GM21381 (cell line): ENCODE measurements at regions not wholly inside any gene's neighbourhood (a gene's known extent, or its start where the extent isn't known, plus 50 kb on each side); places are given as distances from the start of the nearest gene placed in this dataset.

Experiments used
- ATAC-seq: cut with Tn5 transposase; IDR thresholded peaks from one replicate; pipeline ENCODE4 v1.9.1; 2021; ENCODE audit warnings: mild to moderate bottlenecking, moderate library complexity; ENCODE audit not compliant: unreplicated experiment

DNA sequence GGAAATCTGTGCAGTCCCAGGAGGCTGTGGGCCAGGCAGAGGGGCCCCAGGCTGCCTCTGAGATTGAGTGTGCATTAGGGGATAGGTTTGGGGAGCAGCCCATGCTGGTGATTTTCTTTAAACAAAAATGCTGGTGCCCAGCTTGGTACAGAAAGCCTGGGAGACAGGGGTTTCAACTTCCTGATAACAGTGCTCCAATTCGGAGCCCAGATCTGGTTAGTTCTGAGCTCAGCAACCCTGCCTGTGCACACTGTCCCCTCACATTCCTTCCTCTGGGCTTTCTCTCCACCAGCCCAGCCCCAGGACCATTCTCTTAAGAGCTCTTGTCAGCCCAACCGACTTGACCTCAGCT, 379.2 kb upstream of the ZMIZ1 start:
- no peak for ATAC-seq

DNA sequence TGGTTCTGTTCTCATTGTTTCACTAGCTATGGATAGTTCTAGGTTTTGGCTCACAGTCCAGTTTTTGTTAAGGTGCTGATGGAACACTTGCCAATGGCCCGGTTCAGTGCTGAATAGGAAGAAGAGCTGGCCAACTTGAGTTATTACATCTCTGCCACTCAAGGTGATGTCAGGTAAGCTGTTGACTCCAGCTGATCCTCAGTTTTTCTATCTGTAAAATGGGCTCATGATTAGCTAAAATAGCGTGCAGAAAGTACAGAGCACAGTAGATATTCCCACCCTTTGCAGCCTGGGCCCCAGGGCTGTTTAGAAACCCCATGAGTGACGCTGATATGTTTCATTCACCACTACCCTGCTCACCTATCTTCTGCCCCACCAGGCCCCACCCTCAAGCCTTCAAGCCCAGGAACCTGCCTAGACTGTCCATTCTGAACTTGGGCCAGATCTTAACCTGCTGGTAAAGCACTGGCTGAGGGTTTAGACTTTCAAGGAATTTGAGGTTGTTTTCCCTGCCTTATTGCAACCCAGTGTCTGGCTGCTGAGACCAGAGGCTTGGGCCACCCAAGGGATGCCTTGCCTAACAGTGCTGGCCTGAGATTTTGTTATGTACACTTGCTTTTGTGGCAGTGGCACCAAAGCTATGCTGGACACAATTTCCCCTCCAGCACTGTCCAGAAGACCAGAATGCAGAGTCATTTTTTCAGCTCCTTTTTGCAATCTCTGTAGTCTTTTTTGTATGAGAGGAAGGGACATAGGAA, 378.2 kb upstream of the ZMIZ1 start:
- no peak for ATAC-seq

DNA sequence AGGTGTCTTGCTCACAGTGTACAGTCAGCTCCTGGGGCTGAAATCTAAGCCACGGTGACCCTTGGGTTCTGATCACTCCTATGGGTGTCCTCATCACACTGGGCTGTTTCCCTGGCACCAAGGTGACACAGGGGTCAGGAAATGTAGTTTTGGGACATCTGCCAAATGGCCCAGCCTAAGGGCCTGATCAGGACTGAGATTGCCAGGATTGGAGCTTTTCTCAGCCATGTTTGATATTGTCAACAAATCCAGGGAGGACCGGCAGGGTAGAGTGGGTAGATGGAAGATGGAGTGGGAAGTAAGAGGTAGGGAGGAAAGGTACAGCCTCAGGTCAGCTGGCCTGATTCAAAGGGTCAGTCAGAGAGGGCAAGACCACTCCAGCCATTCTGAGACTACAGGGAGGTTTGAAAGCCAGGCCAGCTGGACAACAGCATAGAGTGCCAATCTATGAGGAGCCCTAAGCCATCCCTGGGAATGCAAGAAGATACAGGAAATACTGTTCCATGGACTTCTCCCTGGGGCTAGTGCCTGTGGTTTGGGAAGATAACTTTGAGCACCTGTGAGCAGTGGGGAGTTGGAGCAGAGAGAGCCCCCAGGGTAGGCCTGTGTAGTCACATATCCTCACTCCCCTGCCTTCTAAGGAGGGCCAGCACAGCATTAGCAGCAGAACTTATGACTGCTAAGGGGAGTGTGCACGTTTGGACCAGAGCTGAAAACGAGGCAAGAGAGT, 377.3 kb upstream of the ZMIZ1 start:
- no peak for ATAC-seq

DNA sequence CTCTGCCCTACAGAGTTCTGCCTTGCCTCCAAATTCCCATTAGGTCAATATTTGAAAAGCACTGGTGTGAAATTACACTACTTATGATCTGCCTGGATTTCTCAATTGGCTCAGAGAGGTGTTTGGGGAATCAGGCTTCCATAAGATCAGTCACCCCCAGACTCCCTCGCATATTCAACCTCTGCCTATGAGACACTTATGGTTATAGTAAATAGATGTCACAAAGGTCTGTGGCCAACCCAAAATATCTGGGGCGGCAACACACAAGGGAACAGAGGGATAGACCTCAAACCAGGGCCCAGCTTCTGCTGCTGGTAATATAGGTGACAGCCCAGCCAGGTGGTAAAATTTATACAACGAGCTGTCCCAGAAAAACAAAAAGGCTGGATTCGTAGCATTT, 376.7 kb upstream of the ZMIZ1 start:
- ATAC-seq = no peak

DNA sequence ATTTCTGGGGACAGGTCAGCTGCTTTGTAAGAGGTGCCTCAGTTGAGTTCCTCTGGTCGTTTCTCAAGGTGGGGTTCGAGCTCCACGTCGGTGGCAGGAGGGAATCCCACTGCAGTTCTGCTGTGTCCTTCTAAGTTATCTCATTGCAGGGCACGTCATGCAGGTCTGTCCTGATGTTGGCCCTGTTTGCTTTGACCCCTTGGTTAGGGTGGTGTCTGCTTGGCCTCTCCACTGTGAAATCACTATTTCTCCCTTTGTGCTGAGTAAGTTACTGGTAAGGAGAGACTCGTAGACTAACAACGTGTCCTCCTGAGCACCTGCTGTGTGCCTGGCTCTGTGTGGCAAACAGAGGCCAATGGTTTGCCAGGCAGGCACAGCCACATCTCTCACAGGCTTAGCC, 372.9 kb upstream of the ZMIZ1 start:
- no peak for ATAC-seq

DNA sequence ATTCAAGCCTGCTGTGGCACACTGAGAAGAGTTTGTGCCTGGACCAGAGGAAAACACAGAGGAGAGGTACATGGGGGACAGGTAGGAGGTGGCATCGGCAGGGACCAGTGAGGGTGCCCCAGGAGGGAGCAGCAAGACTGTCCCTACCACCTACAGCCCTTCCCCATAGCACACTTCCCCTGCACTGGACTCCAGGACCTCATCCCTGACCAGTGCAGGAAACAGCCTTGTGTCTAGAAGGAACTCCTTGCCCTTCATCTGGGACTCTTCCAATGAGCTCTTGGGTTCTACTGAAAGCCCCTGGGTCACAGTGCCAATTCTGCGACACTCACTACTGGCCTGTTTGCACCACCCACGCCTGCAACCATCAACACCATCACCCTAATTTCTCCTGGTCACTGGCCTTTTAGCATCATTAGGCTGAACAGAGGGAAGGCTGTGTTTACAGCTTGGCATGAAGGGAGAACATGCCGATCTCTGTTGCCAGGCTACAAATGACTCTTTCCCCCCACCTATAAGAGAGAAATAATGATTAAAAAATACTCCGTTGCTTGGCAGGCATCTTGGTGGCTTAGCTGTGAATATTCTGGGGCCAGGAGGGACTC, 371.9 kb upstream of the ZMIZ1 start:
- ATAC-seq = no peak

DNA sequence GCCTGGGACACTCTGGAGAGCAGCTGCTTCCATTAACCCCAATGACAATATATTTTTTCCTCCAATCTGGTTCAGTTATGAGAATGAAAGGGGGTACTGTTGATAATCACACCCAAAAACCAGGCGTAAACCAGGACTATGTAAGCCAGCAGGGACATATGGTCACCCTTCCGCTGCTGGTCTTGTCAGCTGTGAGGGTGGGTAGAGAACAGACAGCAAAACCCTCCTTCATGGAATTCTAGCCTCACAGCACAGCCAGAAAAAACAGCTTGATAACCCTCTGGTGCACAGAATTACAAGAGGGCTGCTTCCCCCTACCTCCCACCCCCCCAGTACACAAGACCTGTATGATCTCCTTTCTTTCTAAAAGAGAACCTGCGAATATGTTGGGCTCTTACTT, 368.8 kb upstream of the ZMIZ1 start:
- ATAC-seq = no peak

DNA sequence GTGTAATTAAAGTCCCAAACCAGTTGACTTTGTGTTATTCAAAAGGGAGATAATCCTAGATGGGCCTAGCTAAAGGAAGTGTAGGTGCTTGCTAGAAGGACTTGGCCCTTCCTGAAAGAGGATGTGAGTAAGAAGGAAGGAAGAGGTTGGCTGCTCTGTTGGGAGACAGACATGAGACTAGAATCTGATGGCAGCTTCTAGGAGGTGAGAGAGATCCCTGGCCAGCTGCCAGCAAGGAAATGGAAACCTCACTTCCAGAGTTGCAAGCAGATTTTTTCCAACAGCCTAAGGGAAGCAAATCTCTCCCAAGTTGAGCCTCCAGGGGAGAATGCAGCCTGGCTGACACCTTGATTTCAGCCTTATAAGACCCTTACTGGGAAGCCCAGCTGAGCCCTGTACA, 368.4 kb upstream of the ZMIZ1 start:
- no peak for ATAC-seq

DNA sequence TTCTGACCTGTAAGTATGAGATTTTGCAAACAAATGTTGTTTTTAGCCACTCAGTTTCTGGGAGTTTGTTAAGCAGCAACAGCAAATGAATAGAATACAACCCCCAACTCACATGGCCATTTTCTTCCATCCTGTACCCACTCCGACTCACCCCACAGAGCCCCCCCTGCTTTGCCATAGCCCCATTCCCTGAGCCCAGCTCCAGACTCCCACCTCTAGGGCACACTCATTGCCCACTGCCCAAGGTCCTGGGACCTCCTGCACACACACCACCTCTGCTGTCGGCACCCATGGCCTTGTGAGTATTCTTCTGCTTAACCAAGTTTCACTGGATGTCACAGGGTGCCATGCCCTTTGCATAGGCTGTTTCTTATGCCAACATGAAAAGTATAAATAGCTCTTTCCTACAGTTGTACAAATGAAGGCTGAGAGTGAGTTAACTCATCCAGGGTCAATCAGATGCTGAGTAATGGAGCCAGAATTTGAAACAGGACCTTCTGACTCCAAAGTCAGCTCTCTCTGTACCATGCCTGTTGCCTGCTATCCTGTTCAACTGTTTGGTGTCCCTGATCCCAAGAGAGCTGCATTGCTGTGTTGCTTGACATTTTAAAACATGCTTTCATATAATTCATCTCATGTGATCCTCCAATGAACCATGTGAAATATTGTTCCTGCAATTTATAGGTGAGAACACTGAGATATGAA, 367.8 kb upstream of the ZMIZ1 start:
- ATAC-seq = no peak

DNA sequence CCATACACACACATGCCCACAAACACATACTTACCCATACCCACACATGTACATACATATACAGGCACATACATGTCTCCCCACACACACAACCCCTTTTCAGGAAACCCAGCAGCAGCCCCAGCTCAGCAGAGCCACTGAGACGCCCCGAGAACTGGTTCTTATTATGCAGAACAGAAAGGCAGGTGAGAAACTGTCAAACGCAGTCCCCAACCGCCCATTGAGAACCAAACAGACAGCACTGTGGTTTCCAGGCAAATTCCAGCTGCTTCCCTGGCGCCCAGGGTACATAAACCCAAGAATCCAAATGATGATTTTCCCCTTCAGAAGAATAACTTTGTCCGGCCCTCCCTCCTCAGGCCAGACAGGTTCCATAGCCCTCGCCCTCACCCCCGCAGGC, 366.6 kb upstream of the ZMIZ1 start:
- no peak for ATAC-seq

DNA sequence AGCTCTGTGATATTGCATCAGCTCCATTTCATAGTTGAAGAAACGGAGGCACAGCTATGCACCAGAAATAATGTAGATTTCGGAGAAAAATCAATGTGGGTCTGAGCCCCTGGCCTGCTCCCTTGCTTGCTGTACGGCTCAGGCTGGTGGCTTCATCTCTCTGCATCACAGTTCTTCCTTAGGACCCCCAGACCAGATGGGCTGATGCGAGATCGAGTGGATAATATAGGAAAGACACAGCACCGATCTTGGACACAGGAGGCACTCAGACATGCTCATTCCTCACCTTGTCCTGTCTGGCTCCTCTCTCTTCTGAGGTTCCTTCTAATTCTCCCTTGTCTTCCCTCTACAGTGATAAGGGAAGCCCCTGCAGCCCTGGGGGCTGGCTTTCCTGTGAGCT, 365.9 kb upstream of the ZMIZ1 start:
- no peak for ATAC-seq

DNA sequence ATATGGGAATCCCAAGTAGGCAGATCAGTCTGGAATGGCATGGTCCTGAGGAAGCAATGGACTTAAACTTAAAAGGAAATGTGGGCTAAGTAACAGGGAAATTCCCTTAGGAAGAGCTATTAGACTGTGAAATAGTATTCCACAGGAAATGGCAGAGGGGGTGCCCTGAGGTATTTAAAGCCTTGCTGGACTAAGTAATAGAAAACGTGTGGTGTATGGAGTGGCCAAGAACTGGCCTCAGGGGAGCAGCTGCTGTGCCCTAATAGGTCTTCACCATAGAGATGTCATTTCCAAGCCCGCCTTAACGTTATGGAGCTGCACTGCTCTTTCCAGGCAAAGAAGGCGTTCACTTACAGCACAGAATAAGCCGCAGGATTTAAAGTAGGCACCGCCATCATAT, 365.2 kb upstream of the ZMIZ1 start:
- no peak for ATAC-seq

DNA sequence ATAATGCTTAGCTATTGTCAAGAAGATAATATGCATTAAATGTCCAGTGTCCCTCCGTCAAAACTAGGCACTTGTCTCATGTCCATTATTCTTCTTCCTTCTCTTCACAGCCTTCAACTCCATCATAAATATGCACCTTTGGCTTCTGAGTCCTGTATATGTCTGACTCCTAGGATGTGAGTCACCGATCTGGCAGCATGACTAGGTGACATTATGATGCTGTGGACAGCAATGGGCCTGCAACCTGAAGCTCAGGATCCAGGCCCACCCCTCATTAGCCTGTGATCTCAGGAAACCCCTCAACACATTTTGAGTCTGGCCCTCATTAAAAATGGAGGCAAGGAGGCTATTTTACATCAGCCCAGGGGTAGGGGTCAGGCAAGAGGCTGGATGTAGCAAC, 362.5 kb upstream of the ZMIZ1 start:
- ATAC-seq = no peak

DNA sequence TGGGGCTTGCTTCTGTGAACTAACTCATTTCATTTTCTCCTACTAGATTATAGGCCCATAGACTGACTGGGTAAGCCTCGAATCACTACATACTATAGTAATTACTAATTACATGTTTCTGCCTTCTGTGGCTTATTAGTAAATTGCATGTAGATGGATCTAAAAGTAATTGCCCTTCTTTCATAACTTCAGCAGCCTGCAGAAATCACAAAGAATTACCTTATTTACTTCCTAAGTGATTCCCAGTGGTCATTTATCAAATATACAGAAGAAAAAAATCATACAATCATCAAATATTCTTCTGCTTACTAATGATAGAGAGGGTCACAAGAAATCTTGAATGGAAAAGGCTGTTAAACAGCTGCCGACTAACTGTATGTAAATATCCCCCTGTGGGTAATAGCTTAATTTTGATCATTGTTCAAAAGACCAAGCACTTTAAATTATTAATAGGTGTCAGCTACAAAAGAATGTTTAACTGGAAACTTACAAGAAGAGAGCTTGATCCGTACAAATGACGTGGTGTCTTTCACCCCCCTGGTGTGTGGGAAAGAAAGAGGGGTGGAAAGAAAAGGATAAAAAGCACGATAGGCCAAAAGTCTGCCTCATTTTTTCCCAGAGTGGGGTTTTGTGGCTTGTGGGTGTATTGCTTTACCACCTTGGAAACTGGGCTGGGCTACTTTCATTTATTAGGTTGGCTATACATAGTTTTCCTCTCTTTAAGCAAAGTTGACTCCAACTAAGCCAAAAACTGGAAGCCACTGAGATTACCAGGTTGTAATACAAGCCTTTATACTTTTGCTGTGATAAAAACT, 361.8 kb upstream of the ZMIZ1 start:
- no peak for ATAC-seq

DNA sequence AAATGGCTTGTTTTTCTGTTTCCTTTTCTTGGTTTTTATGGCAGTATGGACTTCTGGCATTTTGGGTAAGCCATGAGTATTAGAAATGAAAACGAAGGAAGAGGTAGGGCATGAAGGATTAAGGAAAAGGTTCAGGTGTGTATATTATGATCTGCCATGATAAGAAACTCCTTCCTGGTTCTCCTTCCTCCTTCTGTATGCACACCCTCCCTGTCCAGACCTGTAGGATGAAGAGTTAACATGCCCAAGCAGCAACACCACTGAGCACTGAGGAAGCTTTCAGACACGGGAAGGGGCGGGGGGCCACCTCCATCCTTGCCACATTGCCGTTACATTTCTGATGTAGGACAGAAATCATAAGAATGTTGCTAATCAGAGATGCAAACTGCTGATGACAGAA, 361.0 kb upstream of the ZMIZ1 start:
- no peak for ATAC-seq

DNA sequence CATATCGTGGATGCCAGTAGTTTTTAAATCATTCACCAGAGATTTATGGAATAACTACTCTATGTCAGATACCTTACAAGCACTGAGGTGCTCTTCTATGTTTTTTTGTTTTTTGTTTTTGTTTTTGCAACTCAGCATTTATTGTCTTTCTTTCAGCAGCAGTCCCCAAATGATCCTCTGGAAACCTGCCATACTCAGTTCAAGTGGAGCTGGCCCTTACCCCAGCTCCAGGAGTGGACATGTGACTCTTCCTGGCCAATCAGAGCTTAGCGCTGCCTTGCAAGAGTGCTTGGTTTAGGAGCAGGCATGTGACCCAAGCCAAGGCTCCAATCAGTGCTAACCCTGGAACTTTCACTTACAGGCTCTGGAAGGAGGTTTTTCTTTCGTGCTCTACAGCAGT, 356.6 kb upstream of the ZMIZ1 start:
- ATAC-seq = no peak

DNA sequence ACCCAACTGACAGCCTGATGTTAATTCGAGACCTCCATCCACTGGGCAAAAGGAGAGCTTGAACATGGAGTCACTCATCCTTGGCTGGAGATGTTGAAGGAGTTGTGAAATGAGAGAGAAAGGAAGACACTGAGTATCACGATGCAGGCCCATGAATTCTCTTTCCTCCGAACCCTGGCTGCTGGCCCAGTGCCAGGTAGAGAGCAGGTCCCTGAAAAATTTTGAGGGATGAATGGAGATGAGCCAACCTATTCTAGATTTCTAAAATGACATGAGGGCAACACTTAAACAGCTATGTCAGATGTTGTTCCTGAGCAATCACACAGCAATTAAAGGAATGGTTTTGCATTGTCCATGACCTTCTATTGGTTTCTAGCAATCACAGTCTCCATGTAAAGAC, 355.1 kb upstream of the ZMIZ1 start:
- no peak for ATAC-seq

DNA sequence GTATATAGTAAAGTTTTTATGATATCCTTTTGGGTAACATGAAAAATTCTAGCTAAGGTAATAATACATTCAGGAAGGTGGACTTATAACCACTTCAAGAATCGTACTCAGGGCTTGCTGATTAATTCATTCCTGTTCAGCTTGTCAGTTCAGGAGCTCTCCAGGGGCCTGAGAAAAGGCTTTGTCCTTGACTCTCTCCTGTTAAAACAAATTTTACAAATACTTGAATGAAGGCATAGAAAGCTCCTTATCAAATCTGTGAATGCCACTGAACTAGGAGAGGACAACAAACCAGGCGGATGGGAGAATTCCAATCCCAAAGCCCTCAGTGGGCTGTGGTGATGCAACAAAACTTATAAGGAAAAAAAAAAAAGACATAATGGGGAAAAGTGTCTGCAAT, 354.5 kb upstream of the ZMIZ1 start:
- no peak for ATAC-seq

DNA sequence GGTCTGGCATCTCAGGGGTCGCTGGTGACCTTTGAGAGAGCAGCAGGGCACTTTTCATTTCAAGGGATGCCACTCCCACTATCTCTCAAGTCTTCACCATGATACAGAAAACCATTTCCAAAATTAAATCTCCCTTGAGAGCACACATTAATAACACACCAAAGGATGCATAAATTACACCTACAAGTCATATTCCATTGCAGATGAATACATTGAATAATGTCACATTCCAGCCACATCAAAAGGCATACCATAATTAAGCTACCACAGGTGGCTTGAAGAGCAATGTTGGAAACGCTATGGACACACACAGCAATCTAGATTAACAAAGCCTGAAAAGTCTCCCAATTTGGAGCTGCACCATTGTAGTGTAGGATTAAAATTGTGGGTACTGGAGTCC, 353.3 kb upstream of the ZMIZ1 start:
- no peak for ATAC-seq

DNA sequence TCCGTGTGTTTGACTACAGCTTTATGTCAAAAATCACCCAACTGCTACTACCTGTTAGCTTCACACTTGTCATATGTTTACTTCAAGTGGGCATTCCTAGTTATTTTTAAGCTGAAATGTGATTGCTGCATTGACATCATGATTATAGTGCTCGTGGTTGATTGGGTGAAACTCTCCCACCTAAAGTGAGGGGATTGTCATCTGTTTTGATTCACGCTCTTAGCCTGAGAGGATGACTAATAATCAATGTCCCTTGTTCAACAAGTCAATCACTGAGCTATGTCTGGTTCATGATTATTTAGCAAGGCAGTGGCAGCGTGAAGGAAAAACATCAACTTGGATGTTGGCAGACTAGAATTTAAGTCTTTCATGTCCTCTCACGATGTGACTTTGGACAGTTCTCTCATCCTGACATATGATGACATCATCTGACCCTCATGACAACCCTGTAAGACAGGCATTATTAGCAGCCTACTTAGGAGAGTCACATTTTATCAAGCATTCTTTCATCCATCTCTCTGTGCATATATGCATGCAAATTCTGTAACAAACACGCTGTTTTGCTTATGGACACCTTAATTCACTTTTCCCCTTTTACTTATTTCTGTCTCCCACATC, 352.6 kb upstream of the ZMIZ1 start:
- ATAC-seq = no peak

DNA sequence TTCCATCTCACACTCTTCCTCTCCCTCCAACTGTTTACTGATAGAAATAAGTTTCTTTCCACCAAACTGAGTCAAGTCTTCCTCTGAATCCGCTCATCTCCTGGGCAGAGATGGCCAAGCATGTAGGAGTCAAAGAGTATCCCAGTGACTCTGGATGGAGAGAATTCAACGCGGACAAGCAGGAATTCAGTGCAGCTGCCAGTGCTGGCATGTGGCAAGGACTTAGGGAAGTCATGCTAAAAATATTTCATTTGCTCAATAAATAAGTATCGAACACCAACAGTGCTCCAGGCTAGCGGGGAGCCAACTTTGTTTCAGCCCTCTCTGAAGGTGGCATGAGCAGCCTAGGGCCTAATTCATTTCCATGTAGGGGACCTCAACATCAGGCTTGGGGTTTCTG, 351.6 kb upstream of the ZMIZ1 start:
- no peak for ATAC-seq
